ENCODE measurements at regions not wholly inside any gene's neighbourhood (a gene's known extent, or its start where the extent isn't known, plus 50 kb on each side); places are given as distances from the start of the nearest gene placed in this dataset.

- Mint-ChIP-seq H3K4me3 (ENCODE audit: low read depth, unreplicated experiment) (no peak overlapping the region), H3K36me3 (ENCODE audit: insufficient read depth, unreplicated experiment) (no peaks in the 10 kb centered on the region), H3K9me3 (ENCODE audit: low read depth, unreplicated experiment) (peaks cover 9% of the 10 kb centered on the region), H3K27me3 (ENCODE audit: unreplicated experiment) (no peaks in the 10 kb centered on the region), H3K4me1 (ENCODE audit: low read depth, unreplicated experiment) (no peaks in the 10 kb centered on the region), H3K27ac (ENCODE audit: unreplicated experiment) (no peak overlapping the region)
- no peak for DNase-seq
- intact Hi-C loops (cut with micrococcal nuclease; ENCODE audit: unreplicated experiment), result no loop called here
- no peak for TF ChIP-seq CTCF (IDR thresholded peaks at IDR 0.05; ENCODE audit: unreplicated experiment)
- CTCF ChIA-PET, result no interaction called here
- BruUV-seq (replicated peaks), result no TSS peak
Measured at GRCh38 chr15:87715252-87715651, 541.3 kb downstream of the NTRK3 start.

- no peaks in the 10 kb centered on the region for H3K36me3 Mint-ChIP-seq (ENCODE audit: insufficient read depth, unreplicated experiment)
- DNase-seq, result no peak
- no peaks in the 10 kb centered on the region for H3K4me1 Mint-ChIP-seq (ENCODE audit: low read depth, unreplicated experiment)
- TF ChIP-seq CTCF (IDR thresholded peaks at IDR 0.05; ENCODE audit: unreplicated experiment), result no peak
- peaks cover 13% of the 10 kb centered on the region for H3K9me3 Mint-ChIP-seq (ENCODE audit: low read depth, unreplicated experiment)
- CTCF ChIA-PET, result no interaction called here
- H3K27ac Mint-ChIP-seq (ENCODE audit: unreplicated experiment), result no peak overlapping the region
- no peak overlapping the region for H3K4me3 Mint-ChIP-seq (ENCODE audit: low read depth, unreplicated experiment)
- BruUV-seq (replicated peaks), result no TSS peak
- intact Hi-C loops (cut with micrococcal nuclease; ENCODE audit: unreplicated experiment), result no loop called here
- no peaks in the 10 kb centered on the region for H3K27me3 Mint-ChIP-seq (ENCODE audit: unreplicated experiment)
Measured at GRCh38 chr15:87713475-87713879, 543.1 kb downstream of the NTRK3 start.

- no peak for DNase-seq
- intact Hi-C loops (cut with micrococcal nuclease; ENCODE audit: unreplicated experiment), result no loop called here
Measured at GRCh38 chr15:87712211-87712610, 544.3 kb downstream of the NTRK3 start.

GRCh38 chr15:87711026-87711425 is 545.5 kb downstream of the NTRK3 start:
- TF ChIP-seq CTCF (IDR thresholded peaks at IDR 0.05; ENCODE audit: unreplicated experiment), result no peak
- intact Hi-C loops (cut with micrococcal nuclease; ENCODE audit: unreplicated experiment), result no loop called here
- no peaks in the 10 kb centered on the region for H3K27me3 Mint-ChIP-seq (ENCODE audit: unreplicated experiment)
- no TSS peak for BruUV-seq (replicated peaks)
- peaks cover 17% of the 10 kb centered on the region for H3K9me3 Mint-ChIP-seq (ENCODE audit: low read depth, unreplicated experiment)
- no peaks in the 10 kb centered on the region for H3K36me3 Mint-ChIP-seq (ENCODE audit: insufficient read depth, unreplicated experiment)
- CTCF ChIA-PET, result no interaction called here
- H3K4me1 Mint-ChIP-seq (ENCODE audit: low read depth, unreplicated experiment), result no peaks in the 10 kb centered on the region
- DNase-seq, result no peak
- H3K27ac Mint-ChIP-seq (ENCODE audit: unreplicated experiment), result no peak overlapping the region
- H3K4me3 Mint-ChIP-seq (ENCODE audit: low read depth, unreplicated experiment), result no peak overlapping the region

More at GRCh38 chr15:87712211-87712610, 544.3 kb downstream of the NTRK3 start:
- Mint-ChIP-seq H3K4me3 (ENCODE audit: low read depth, unreplicated experiment) (no peak overlapping the region), H3K27ac (ENCODE audit: unreplicated experiment) (no peak overlapping the region), H3K4me1 (ENCODE audit: low read depth, unreplicated experiment) (no peaks in the 10 kb centered on the region), H3K27me3 (ENCODE audit: unreplicated experiment) (no peaks in the 10 kb centered on the region), H3K9me3 (ENCODE audit: low read depth, unreplicated experiment) (peaks cover 17% of the 10 kb centered on the region), H3K36me3 (ENCODE audit: insufficient read depth, unreplicated experiment) (no peaks in the 10 kb centered on the region)
- CTCF ChIA-PET, result no interaction called here
- no peak for TF ChIP-seq CTCF (IDR thresholded peaks at IDR 0.05; ENCODE audit: unreplicated experiment)
- BruUV-seq (replicated peaks), result no TSS peak

- CTCF ChIA-PET, result no interaction called here
- no peak for TF ChIP-seq CTCF (IDR thresholded peaks at IDR 0.05; ENCODE audit: unreplicated experiment)
- Mint-ChIP-seq H3K36me3 (ENCODE audit: insufficient read depth, unreplicated experiment) (no peaks in the 10 kb centered on the region), H3K27ac (ENCODE audit: unreplicated experiment) (no peak overlapping the region), H3K4me1 (ENCODE audit: low read depth, unreplicated experiment) (no peaks in the 10 kb centered on the region), H3K27me3 (ENCODE audit: unreplicated experiment) (no peaks in the 10 kb centered on the region), H3K4me3 (ENCODE audit: low read depth, unreplicated experiment) (no peak overlapping the region), H3K9me3 (ENCODE audit: low read depth, unreplicated experiment) (peaks cover 17% of the 10 kb centered on the region)
- no TSS peak for BruUV-seq (replicated peaks)
- intact Hi-C loops (cut with micrococcal nuclease; ENCODE audit: unreplicated experiment), result no loop called here
- DNase-seq, result no peak
Measured at GRCh38 chr15:87710406-87710805, 546.1 kb downstream of the NTRK3 start.
